ENCODE measurements at regions not wholly inside any gene's neighbourhood (a gene's known extent, or its start where the extent isn't known, plus 50 kb on each side); places are given as distances from the start of the nearest gene placed in this dataset.

DNA sequence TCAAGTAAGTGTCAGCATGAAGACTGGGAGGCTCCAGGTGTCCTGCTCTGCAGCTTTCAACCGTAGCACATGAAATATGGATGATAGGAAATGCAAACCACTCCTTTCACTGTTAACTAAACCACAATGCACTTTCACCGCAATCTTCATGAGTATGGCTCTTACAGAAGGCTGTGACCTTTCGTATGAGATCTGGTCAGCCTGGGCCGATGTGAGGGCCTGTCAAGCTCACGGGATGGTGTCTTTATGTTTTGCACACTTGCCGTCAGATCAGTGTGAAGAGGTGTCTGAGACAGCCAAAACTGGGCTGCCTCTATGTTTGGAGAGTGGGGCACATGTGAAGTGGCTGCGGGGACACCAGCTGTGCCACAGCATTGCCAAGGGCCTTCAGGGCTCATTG is 62.8 kb upstream of the AFF3 start:
- no peak for TF ChIP-seq EZH2phosphoT487 (IDR thresholded peaks at IDR 0.05; ENCODE audit: low read depth)
- TF ChIP-seq CTCF (IDR thresholded peaks at IDR 0.05; ENCODE audit: low read depth, low read length) = no peak
- Histone ChIP-seq H3K9me3 (ENCODE audit: insufficient read depth, low read length) (no peaks in the 10 kb centered on the region), H3K79me2 (ENCODE audit: low read length) (no peaks in the 10 kb centered on the region), H3K4me2 (ENCODE audit: low read length) (no peak overlapping the region), H3K36me3 (replicated peaks; ENCODE audit: low read depth, low read length) (no peaks in the 10 kb centered on the region), H3K4me1 (ENCODE audit: low read length) (no peaks in the 10 kb centered on the region), H4K20me1 (ENCODE audit: insufficient read depth, low read length) (no peaks in the 10 kb centered on the region), H3K27ac (ENCODE audit: low read length) (no peak overlapping the region), H2AFZ (ENCODE audit: low read depth, low read length) (no peak overlapping the region), H3K27me3 (ENCODE audit: low read depth, low read length) (peaks cover 9% of the 10 kb centered on the region; the same call in 1 of the 2 replicates), H3K9ac (ENCODE audit: low read length) (no peak overlapping the region), H3K4me3 (ENCODE audit: low read length) (no peak overlapping the region)

GRCh38 chr2:100202567-100202966 is 60.2 kb upstream of the AFF3 start:
- no peaks in the 10 kb centered on the region for H4K20me1 ChIP-seq (ENCODE audit: insufficient read depth, low read length)
- H3K36me3 ChIP-seq (replicated peaks; ENCODE audit: low read depth, low read length) = no peaks in the 10 kb centered on the region
- H3K9ac ChIP-seq (ENCODE audit: low read length) = no peak overlapping the region
- H3K9me3 ChIP-seq (ENCODE audit: insufficient read depth, low read length) = no peaks in the 10 kb centered on the region
- no peaks in the 10 kb centered on the region for H3K4me1 ChIP-seq (ENCODE audit: low read length)
- H2AFZ ChIP-seq (ENCODE audit: low read depth, low read length) = no peak overlapping the region
- no peak overlapping the region for H3K27ac ChIP-seq (ENCODE audit: low read length)
- no peak overlapping the region for H3K4me2 ChIP-seq (ENCODE audit: low read length)
- TF ChIP-seq EZH2phosphoT487 (IDR thresholded peaks at IDR 0.05; ENCODE audit: low read depth) (no peak), CTCF (IDR thresholded peaks at IDR 0.05; ENCODE audit: low read depth, low read length) (no peak)
- H3K4me3 ChIP-seq (ENCODE audit: low read length) = no peak overlapping the region
- no peaks in the 10 kb centered on the region for H3K79me2 ChIP-seq (ENCODE audit: low read length)
- peaks cover 6% of the 10 kb centered on the region; the same call in 1 of the 2 replicates for H3K27me3 ChIP-seq (ENCODE audit: low read depth, low read length)

DNA sequence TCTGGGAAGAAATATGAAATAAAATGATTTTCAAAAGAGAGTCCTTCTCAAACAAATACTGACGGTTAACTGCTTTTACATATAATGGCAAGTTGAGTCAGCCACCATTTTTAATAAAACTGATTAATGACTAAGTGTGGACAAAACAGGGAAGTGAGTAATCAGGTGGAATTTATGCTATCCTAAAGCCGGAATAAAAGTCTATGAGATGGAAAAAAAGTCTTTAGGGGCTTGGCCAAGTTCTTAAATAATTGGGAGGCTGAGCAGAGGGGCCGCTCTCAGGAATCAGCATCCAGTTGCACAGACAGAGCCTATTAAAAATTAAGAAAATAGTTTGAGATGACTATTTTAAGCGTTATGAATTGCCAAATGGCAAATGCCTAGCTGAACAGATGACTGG is 58.6 kb upstream of the AFF3 start:
- Histone ChIP-seq H3K27me3 (ENCODE audit: low read depth, low read length) (peaks cover 6% of the 10 kb centered on the region; the same call in 1 of the 2 replicates), H2AFZ (ENCODE audit: low read depth, low read length) (no peak overlapping the region), H3K79me2 (ENCODE audit: low read length) (no peaks in the 10 kb centered on the region), H3K4me3 (ENCODE audit: low read length) (no peak overlapping the region), H3K9ac (ENCODE audit: low read length) (no peak overlapping the region), H3K27ac (ENCODE audit: low read length) (no peak overlapping the region), H3K4me2 (ENCODE audit: low read length) (no peak overlapping the region), H3K4me1 (ENCODE audit: low read length) (no peaks in the 10 kb centered on the region), H3K9me3 (ENCODE audit: insufficient read depth, low read length) (no peaks in the 10 kb centered on the region), H4K20me1 (ENCODE audit: insufficient read depth, low read length) (no peaks in the 10 kb centered on the region), H3K36me3 (replicated peaks; ENCODE audit: low read depth, low read length) (no peaks in the 10 kb centered on the region)
- TF ChIP-seq EZH2phosphoT487 (IDR thresholded peaks at IDR 0.05; ENCODE audit: low read depth) (no peak), CTCF (IDR thresholded peaks at IDR 0.05; ENCODE audit: low read depth, low read length) (no peak)

GRCh38 chr2:100199421-100199820 is 57.0 kb upstream of the AFF3 start:
- Histone ChIP-seq H3K27ac (ENCODE audit: low read length) (no peak overlapping the region), H4K20me1 (ENCODE audit: insufficient read depth, low read length) (no peaks in the 10 kb centered on the region), H3K9me3 (ENCODE audit: insufficient read depth, low read length) (no peaks in the 10 kb centered on the region), H3K4me3 (ENCODE audit: low read length) (no peak overlapping the region), H3K79me2 (ENCODE audit: low read length) (no peaks in the 10 kb centered on the region), H3K9ac (ENCODE audit: low read length) (no peak overlapping the region), H3K27me3 (ENCODE audit: low read depth, low read length) (peaks cover 4% of the 10 kb centered on the region; the same call in 1 of the 2 replicates), H3K4me2 (ENCODE audit: low read length) (no peak overlapping the region), H3K36me3 (replicated peaks; ENCODE audit: low read depth, low read length) (no peaks in the 10 kb centered on the region), H2AFZ (ENCODE audit: low read depth, low read length) (no peak overlapping the region), H3K4me1 (ENCODE audit: low read length) (no peaks in the 10 kb centered on the region)
- TF ChIP-seq EZH2phosphoT487 (IDR thresholded peaks at IDR 0.05; ENCODE audit: low read depth) = no peak
- no peak for TF ChIP-seq CTCF (IDR thresholded peaks at IDR 0.05; ENCODE audit: low read depth, low read length)

Measured in OCI-LY3 (cell line).